GM23248 (cell line): ENCODE measurements at regions not wholly inside any gene's neighbourhood (a gene's known extent, or its start where the extent isn't known, plus 50 kb on each side); places are given as distances from the start of the nearest gene placed in this dataset.
"Not testable (repeated sequence)": the region's sequence is repeated elsewhere in the genome, so short reads cannot be mapped to it uniquely, and the experiment has no call there.

Source experiments
- DNase-seq: peaks from one replicate; pipeline ENCODE4 v3.0.0-alpha.2; 2015
- H2AFZ ChIP-seq: fragments of 200-600 bp; sonication (generic); 2 replicates; pipeline ENCODE4 v1.6.1; 2016; ENCODE audit warnings: antibody characterized with exemption
- H3F3A ChIP-seq: fragments of 200-600 bp; sonication (generic); 2 replicates; pipeline ENCODE4 v1.6.1; 2016; ENCODE audit warnings: mild to moderate bottlenecking, antibody characterized with exemption, mixed run types; ENCODE audit not compliant: insufficient read depth
- H3K27ac ChIP-seq: fragments of 200-600 bp; sonication (generic); 2 replicates; pipeline ENCODE4 v1.5.1; 2016; ENCODE audit warnings: mild to moderate bottlenecking
- H3K27me3 ChIP-seq: fragments of 200-600 bp; sonication (generic); replicated peaks from 2 replicates; pipeline ENCODE4 v1.6.1; 2016; ENCODE audit warnings: mild to moderate bottlenecking; ENCODE audit not compliant: insufficient read depth
- H3K36me3 ChIP-seq: fragments of 200-600 bp; sonication (generic); 2 replicates; pipeline ENCODE4 v1.6.1; 2016; ENCODE audit warnings: low read depth, mild to moderate bottlenecking
- H3K4me1 ChIP-seq: fragments of 200-600 bp; sonication (generic); 2 replicates; pipeline ENCODE4 v1.6.1; 2016; ENCODE audit warnings: mild to moderate bottlenecking; ENCODE audit not compliant: insufficient read depth
- H3K4me2 ChIP-seq: fragments of 200-600 bp; sonication (generic); one replicate; pipeline ENCODE4 v1.6.1; 2016; ENCODE audit warnings: mild to moderate bottlenecking; ENCODE audit not compliant: unreplicated experiment
- H3K4me3 ChIP-seq: fragments of 200-600 bp; sonication (generic); 2 replicates; pipeline ENCODE4 v1.5.1; 2016; ENCODE audit warnings: mild to moderate bottlenecking
- H3K79me2 ChIP-seq: fragments of 200-600 bp; sonication (generic); 2 replicates; pipeline ENCODE4 v1.6.1; 2016; ENCODE audit warnings: mild to moderate bottlenecking; ENCODE audit not compliant: insufficient read depth
- H3K9ac ChIP-seq: fragments of 200-600 bp; sonication (generic); 2 replicates; pipeline ENCODE4 v1.6.1; 2016; ENCODE audit warnings: mild to moderate bottlenecking
- H3K9me2 ChIP-seq: fragments of 200-600 bp; sonication (generic); 2 replicates; pipeline ENCODE4 v1.6.1; 2016; ENCODE audit warnings: mixed run types, mild to moderate bottlenecking, moderate library complexity; ENCODE audit not compliant: insufficient read depth
- H3K9me3 ChIP-seq: fragments of 200-600 bp; sonication (generic); one replicate; pipeline ENCODE4 v1.6.1; 2017; ENCODE audit warnings: low read depth
- H4K20me1 ChIP-seq: fragments of 200-600 bp; sonication (generic); 2 replicates; pipeline ENCODE4 v1.6.0; 2016; ENCODE audit not compliant: insufficient read depth
- EZH2 ChIP-seq: fragments of 200-600 bp; sonication (generic); IDR thresholded peaks from 2 replicates; pipeline ENCODE4 v1.6.1; 2018; ENCODE audit warnings: antibody characterized with exemption, mild to moderate bottlenecking; ENCODE audit not compliant: insufficient read depth, poor library complexity, severe bottlenecking
- EZH2phosphoT487 ChIP-seq: fragments of 200-600 bp; sonication (generic); IDR thresholded peaks from 2 replicates; pipeline ENCODE4 v1.6.1; 2018; ENCODE audit warnings: antibody characterized with exemption, moderate library complexity, mild to moderate bottlenecking, low read depth; ENCODE audit not compliant: insufficient read depth
- WGBS, 2 experiments: methylation state at CpG; one replicate each; pipeline ENCODE4 v1.1.6; 2015 to 2017; ENCODE audit warnings: low lambda C conversion rate in 2 of 2, low coverage in 1 of 2; ENCODE audit errors: missing lambda C conversion rate in 2 of 2; 5-methylcytosine and 5-hydroxymethylcytosine counted together
- in situ Hi-C: fragments of 300-500 bp; cut with MboI; formaldehyde crosslinking; loops from 2 replicates; pipeline ENCODE4 v1.15.0; 2020

DNA sequence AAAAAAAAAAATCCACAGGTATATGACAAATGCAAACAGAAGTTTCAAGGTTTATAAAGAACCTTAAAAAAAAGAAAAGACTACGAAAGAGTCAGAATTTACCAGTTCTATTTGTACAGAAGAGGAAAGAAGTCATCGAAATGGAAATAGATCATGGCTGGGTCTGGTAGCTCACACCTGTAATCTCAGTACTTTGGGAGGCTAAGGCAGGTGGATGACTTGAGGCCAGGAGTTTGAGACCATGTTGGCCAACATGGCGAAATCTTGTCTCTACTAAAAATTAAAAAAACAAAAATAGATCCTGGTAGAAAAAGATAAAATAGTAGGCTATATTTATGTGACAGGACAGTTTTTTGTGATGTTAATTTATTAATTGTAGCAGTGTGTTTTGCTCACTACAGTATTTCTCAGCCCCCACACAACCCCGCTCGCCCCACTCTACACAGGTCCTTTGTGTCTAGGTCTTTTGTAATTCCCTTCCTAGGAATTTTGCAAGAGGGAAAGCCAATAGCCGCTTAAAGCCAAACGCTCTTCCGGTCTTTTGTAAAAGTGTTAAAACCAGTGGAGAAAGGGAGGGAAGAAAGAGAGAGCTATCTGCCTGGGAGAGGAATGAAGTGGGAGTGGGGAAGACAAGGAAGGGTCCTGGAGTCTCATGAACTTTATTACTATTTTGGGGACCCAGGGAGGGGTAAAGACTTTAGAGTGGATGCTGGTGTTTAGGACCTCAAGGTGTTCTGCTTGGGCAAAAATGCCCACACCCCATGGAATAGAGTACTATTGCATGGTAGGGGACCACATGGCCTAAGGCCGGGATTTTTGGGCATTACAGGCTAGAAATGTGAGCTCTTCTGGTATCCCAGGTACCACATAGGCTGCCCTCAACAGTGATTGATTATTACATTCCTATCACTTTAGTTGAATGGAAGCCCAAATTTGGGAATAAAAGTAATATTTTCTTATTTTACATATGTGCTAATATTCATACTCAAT is 59.4 kb upstream of the XPO1 start:
- no peaks in the 10 kb centered on the region for H3K79me2 ChIP-seq

DNA sequence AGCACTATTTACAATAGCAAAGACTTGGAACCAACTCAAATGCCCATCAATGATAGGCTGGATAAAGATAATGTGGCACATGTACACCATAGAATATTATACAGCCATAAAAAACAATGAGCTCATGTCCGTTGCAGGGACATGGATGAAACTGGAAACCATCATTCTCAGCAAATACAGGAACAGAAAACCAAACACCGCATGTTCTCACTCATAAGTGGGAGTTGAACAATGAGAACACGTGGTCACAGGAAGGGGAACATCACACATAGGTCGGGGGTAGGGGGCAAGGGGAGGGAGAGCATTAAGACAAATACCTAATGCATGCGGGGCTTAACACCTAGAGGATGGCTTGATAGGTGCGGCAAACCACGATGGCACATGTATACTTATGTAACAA is 56.0 kb upstream of the XPO1 start:
- H3K36me3 ChIP-seq, H3K9me3 ChIP-seq, H3K9me2 ChIP-seq, H3K9ac ChIP-seq, H3K27ac ChIP-seq, H3K4me2 ChIP-seq, DNase-seq, H3K27me3 ChIP-seq, H2AFZ ChIP-seq, H3K4me3 ChIP-seq, H3F3A ChIP-seq, H4K20me1 ChIP-seq, in situ Hi-C loops, H3K79me2 ChIP-seq, H3K4me1 ChIP-seq: not testable (repeated sequence)
- WGBS, 2 experiments: 59 to 64% methylated on average over 7 of the region's 7 CpGs

More for the DNA sequence above, 59.4 kb upstream of the XPO1 start:
- no peaks in the 10 kb centered on the region for H3K9me3 ChIP-seq
- peak overlapping the region; percentile 42 for H2AFZ ChIP-seq
- 0 out of 2 replicates have a peak, but pooled peaks cover 5% of the 10 kb centered on the region for H3F3A ChIP-seq
- DNase-seq: no peak
- H3K9me2 ChIP-seq: no peaks in the 10 kb centered on the region
- H3K27ac ChIP-seq: no peak overlapping the region
- no peaks in the 10 kb centered on the region for H4K20me1 ChIP-seq
- no peaks in the 10 kb centered on the region for H3K36me3 ChIP-seq
- WGBS, 2 experiments: 61 to 70% methylated on average over 9 of the region's 9 CpGs
- no peak overlapping the region for H3K9ac ChIP-seq
- H3K4me3 ChIP-seq: no peak overlapping the region
- TF ChIP-seq EZH2phosphoT487 (no peak), EZH2 (no peak)
- H3K27me3 ChIP-seq: no peaks in the 10 kb centered on the region; the same call in 1 of the 2 replicates
- in situ Hi-C loops: no loop called here
- no peaks in the 10 kb centered on the region; the same call in 1 of the 2 replicates for H3K4me1 ChIP-seq
- no peak overlapping the region for H3K4me2 ChIP-seq

DNA sequence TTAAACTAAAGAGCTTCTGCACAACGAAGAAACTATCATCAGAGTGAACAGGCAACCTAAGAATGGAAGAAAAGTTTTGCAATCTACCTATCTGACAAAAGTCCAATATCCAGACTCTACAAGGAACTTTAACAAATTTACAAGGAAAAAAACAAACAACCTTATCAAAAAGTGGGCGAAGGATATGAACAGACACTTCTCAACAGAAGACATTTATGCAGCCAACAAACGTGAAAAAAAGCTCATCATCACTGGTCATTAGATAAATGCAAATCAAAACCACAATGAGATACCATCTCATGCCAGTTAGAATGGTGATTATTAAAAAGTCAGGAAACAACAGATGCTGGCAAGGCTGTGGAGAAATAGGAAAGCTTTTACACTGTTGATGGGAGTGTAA is 55.5 kb upstream of the XPO1 start:
- H3K4me3 ChIP-seq, in situ Hi-C loops, H3K27ac ChIP-seq, H3K79me2 ChIP-seq, H3K4me1 ChIP-seq, H2AFZ ChIP-seq, H3K9ac ChIP-seq, H4K20me1 ChIP-seq, H3K36me3 ChIP-seq, H3F3A ChIP-seq, H3K4me2 ChIP-seq, DNase-seq, H3K27me3 ChIP-seq, H3K9me3 ChIP-seq, H3K9me2 ChIP-seq: not testable (repeated sequence)
- WGBS, 2 experiments: 32 to 37% methylated on average over 3 of the region's 3 CpGs

DNA sequence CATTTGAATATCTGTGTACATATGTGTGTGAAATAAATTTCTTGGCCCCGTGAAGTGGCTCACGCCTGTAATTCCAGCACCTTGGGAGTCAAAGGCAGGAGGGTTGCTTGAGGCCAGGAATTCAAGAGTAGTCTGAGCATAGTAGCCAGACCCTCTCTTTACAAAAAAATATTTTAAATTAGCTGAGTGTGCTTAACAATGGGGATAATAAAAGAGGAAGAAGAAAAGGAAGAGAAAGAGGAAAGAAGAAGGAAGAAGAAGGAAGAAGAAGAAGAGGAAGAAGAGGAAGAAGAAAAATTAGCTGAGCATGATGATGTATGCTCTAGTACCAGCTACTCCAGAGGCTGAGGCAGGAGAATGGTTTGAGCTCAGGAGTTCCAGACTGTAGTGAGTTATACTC is 52.1 kb upstream of the XPO1 start:
- Histone ChIP-seq H3K9me3 (no peaks in the 10 kb centered on the region), H3K4me1 (no peaks in the 10 kb centered on the region), H2AFZ (no peak overlapping the region), H3K4me2 (no peak overlapping the region), H3K79me2 (no peaks in the 10 kb centered on the region), H3K36me3 (no peaks in the 10 kb centered on the region), H4K20me1 (no peaks in the 10 kb centered on the region), H3K9me2 (no peaks in the 10 kb centered on the region), H3K27me3 (no peaks in the 10 kb centered on the region; the same call in 1 of the 2 replicates), H3F3A (no peaks in the 10 kb centered on the region), H3K9ac (no peak overlapping the region), H3K27ac (no peak overlapping the region), H3K4me3 (no peak overlapping the region)
- no peak for DNase-seq
- WGBS, 2 experiments: 54 to 58% methylated on average over 2 of the region's 2 CpGs
- in situ Hi-C loops: no loop called here
- TF ChIP-seq EZH2 (no peak), EZH2phosphoT487 (no peak)
